Lower leg skin (tissue), 3 donors: ENCODE measurements at regions not wholly inside any gene's neighbourhood (a gene's known extent, or its start where the extent isn't known, plus 50 kb on each side); places are given as distances from the start of the nearest gene placed in this dataset.

Experiments
- POLR2A ChIP-seq, 2 donors: fragments of 450-650 bp; IDR thresholded peaks; one replicate each; pipeline ENCODE4 v1.6.1; 2016 to 2017; ENCODE audit warnings: antibody characterized with exemption in 2 of 2, mild to moderate bottlenecking in 1 of 2, moderate library complexity in 1 of 2
- TF ChIP-seq, protein P1 (sequence below), 3 donors: fragments of 450-650 bp; IDR thresholded peaks; one replicate each; pipeline ENCODE4 v1.5.1; 2016; ENCODE audit warnings: antibody characterized with exemption in 3 of 3, mild to moderate bottlenecking in 3 of 3, moderate library complexity in 2 of 3

DNA sequence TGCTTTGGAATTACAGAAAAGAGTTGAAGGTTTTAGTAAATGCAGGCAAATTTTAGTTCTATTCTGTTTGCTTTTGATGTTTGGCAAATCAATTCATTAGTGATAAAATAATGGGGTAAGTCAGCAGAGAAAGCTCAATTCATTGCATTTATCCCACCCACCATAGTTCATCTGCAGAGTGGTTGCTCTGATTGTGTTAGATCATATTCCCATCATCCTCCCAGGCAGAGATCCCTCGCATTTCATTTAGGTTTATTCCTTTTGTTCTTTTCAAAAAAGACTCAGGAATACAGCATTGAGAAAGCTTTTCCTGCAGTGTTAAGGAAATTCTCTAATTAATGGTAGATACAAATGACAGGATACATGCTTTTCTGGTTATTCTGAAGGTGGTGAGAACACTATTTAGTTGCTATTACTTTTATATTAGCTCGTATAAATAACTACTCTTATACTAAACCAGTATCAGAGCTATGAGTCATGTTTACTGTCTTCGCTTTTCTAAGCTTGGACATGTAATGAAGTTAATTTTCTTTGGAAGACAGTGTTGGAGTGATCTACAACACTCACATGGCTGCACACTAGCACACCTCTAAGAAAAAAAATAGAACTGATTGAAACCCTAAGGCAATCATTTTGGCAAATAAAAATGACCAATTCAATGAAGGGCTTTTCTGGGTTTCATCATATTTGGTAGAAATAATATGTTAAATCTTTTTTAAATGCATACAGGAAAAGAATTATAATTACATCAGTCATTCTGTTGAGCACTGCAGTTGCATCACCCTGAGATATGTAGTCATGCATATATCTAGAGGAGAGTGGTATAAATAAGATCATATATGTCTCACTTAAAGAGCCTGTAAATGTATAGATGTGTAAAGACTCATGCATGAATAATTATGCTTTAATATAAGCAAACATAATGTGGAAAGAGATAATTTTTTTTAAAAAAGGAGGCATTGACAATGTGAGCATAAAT, 351.6 kb downstream of the PCDH7 start:
- TF ChIP-seq, protein P1, sequence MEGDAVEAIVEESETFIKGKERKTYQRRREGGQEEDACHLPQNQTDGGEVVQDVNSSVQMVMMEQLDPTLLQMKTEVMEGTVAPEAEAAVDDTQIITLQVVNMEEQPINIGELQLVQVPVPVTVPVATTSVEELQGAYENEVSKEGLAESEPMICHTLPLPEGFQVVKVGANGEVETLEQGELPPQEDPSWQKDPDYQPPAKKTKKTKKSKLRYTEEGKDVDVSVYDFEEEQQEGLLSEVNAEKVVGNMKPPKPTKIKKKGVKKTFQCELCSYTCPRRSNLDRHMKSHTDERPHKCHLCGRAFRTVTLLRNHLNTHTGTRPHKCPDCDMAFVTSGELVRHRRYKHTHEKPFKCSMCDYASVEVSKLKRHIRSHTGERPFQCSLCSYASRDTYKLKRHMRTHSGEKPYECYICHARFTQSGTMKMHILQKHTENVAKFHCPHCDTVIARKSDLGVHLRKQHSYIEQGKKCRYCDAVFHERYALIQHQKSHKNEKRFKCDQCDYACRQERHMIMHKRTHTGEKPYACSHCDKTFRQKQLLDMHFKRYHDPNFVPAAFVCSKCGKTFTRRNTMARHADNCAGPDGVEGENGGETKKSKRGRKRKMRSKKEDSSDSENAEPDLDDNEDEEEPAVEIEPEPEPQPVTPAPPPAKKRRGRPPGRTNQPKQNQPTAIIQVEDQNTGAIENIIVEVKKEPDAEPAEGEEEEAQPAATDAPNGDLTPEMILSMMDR (IDR thresholded peaks at IDR 0.05): no peak
- TF ChIP-seq POLR2A (IDR thresholded peaks at IDR 0.05): no peak
